ENCODE measurements at regions not wholly inside any gene's neighbourhood (a gene's known extent, or its start where the extent isn't known, plus 50 kb on each side); places are given as distances from the start of the nearest gene placed in this dataset.
A peak's percentile ranks its signal among the peaks of the same experiment; 100 is the strongest.
"Not testable (repeated sequence)": the region's sequence is repeated elsewhere in the genome, so short reads cannot be mapped to it uniquely, and the experiment has no call there.

- no peak for DNase-seq (ENCODE audit: low spot score)
These were observed 277.3 kb downstream of the VRK1 start for GRCh38 chr14:97074456-97074855.

DNA sequence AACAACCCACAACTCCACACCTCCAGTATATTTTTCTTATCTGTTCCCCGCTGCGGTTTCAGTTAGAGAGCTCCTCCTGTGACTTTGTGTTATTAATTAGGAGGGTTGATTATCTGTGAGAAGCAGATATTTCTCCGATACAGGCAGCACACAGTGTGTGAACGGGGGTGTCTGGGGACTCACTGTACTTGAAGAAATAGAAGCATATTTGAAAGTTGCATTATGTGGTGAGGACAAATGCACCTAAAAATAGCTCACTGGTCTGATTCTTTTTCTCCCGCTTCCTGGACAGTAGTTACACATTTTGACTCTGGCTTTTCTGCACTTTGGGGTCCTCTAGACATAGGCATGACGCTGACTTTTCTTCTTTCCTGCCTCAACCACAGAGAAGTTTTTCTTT, 277.7 kb downstream of the VRK1 start:
- no peak for DNase-seq (ENCODE audit: low spot score)

DNA sequence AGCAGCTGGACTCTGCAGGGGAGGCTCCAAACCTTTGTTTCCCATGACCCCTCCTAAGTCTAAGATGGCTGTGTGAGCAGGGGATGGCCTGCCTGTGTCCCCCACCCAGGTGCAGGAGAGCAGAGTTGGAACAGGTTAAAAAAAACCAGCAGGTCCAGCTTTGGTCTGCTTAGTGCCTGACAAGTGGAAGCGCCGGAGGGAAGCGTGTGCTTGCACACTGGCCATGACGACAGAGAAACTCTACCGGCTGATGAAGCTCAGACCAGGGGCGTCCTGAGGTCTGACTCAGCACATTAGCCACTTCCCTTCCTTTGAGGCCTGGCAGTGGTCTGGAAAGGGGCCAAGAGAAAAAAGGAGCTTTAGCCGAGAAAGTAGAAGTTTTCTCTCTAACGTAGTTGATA, 280.1 kb downstream of the VRK1 start:
- peak; percentile 52 for DNase-seq (ENCODE audit: low spot score)

DNA sequence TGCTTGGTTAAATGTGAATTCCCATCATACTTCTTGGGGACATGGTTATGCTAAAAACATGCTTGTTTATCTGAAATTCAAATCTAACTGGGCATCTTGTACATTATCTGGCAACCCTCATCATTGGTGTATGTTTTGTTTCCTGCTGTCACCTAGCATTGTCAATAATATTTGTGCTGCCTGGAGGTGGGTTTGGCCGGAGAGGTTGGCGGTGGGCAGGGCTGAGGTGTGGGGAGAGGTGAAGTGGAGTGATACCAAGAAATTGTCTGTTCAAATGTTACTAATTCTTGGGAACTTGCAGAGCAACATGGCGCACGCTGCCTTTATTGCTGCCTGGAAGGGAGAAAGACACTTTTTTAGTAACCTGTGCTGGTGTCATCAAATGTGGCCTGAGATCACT, 280.5 kb downstream of the VRK1 start:
- DNase-seq (ENCODE audit: low spot score) = no peak

GRCh38 chr14:97080991-97081390, 283.8 kb downstream of the VRK1 start:
- DNase-seq (ENCODE audit: low spot score) = no peak

DNA sequence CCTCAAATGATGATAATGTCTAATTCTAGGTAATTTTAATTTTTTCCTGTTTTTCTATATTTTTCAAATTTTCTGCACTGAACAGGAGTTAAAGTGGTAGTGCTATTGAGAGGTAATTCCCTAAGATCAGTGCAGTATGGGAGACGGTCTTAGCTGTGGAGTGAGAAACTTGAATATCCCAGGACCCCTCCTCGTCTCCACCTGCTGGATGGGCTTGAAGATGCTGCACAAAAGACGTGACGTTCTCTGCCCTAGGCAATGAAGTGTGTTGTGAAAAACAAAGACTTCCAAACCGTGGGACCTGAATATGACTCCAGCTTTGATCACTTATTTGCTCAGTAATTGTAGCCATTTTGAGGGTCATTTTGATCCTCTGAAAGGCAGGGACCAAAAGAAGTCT, 298.1 kb downstream of the VRK1 start:
- DNase-seq (ENCODE audit: low spot score) = no peak

GRCh38 chr14:97097296-97097695, 300.1 kb downstream of the VRK1 start:
- no peak for DNase-seq (ENCODE audit: low spot score)

DNA sequence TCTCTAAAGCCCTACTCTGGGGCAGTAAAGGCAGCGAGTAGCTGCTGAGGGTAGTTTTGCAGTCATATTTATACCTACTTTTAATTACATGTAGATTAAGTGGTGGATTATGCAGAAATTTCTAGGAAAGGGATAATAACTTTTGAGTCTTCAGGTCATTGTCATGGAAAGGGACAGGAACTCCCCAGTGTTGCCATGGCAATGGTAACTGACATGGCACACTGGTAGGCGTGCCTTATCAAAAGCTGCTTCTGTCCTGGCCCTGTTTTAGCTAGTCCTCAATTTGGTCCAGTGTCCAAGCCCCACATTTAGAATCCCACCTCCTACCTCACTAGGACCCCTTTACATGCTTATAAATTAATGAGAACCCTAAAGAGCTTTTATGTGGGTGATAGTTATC, 303.1 kb downstream of the VRK1 start:
- no peak for DNase-seq (ENCODE audit: low spot score)

DNA sequence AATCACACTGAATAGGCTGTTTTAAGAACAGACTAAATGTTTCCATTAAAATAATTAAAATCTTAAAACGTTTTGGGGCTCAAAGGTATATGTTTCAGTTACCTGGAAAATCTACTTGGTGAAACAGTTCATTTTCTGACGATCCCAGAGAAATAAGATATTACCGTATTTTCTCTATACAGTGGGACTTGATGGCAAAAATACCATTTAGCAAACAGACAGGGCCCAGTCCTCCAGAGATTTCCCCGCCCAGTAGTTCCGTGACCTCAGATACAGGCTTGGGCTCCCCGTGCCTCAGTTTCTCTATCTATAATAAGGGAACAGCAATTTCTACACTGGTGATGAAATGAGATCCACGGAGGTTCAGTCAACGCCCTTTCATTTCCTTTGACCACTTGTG, 304.4 kb downstream of the VRK1 start:
- DNase-seq (ENCODE audit: low spot score) = no peak

- no peak for DNase-seq (ENCODE audit: low spot score)
These were observed 306.8 kb downstream of the VRK1 start for GRCh38 chr14:97104029-97104428.

DNA sequence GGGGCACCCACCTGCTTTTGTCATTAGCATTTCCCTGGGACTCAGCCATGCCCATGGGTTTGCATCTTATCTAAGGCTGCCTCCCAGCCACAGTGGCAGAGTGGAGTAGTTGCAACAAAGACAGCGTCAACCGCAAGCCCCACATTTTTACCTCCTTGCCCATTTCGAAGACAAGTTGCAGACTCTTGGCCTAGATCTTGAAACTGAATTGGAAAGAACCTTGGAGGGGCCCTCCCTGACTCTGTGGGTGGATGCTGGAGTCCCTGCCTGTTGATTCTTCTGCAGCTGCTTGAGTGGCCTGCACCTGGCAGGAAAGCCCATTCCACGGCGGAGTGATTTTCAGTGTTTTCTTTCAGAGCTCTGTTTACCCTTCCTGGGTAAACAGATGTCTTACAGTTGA, 309.0 kb downstream of the VRK1 start:
- DNase-seq (ENCODE audit: low spot score) = no peak

DNA sequence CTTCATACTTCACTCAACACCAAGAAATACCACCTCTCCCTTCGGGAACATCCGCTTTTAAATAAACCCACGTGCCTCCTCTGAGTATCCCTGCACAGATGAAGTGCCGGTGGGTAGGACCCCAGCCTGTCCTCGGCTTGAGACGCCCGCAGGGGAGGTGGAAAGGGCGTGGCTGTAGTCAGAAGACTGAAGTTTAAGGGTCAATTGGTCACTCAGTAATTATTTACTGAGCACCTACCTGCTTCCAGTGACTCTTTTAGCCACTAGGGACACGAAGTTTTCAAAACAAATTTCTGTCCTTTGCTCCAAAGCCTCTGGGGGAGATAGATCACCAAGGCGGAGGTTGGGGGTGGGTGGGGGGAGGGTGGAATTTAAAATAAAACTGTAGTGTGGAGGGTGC, 309.4 kb downstream of the VRK1 start:
- DNase-seq (ENCODE audit: low spot score) = no peak

DNA sequence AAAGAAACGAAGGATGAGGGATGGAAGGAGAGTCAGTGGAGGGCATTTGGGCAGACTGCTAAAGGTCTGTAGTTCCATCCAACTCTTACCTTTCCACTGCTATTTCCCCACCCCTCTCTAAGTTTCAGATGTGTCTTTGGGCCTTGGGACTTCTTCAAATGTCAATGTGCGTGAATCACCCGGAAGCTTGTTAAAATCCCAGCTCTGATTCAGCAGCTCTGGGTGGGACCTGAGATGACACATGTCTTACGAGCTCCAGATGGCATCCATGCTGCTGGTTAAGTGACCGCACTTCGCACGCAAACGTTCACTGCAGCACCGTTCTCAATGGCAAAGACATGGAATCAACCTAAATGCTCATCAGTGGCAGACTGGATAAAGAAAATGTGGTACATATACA, 309.9 kb downstream of the VRK1 start:
- no peak for DNase-seq (ENCODE audit: low spot score)

GRCh38 chr14:97107760-97108159, 310.6 kb downstream of the VRK1 start:
- DNase-seq (ENCODE audit: low spot score) = no peak

DNA sequence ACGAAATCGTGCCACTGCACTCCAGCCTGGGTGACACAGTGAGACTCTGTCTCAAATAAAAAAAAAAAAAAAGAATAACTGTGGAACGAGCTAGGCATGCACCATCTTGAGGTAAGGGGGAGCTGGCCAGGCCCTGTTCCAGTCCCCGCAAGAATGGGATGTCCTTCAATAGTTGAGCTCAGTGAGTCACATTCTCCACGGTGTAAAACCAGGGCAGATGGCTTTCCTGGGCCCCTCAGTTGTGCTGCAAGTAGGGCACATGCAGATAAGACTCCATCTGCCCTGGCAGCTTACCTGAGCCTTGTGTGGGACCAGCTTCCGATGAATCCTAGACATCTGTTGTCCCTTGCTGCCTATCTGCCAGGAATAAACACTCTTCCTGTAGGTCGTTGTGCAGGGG, 312.1 kb downstream of the VRK1 start:
- no peak for DNase-seq (ENCODE audit: low spot score)

- no peak for DNase-seq (ENCODE audit: low spot score)
These were observed 316.2 kb downstream of the VRK1 start for GRCh38 chr14:97113339-97113738.

DNA sequence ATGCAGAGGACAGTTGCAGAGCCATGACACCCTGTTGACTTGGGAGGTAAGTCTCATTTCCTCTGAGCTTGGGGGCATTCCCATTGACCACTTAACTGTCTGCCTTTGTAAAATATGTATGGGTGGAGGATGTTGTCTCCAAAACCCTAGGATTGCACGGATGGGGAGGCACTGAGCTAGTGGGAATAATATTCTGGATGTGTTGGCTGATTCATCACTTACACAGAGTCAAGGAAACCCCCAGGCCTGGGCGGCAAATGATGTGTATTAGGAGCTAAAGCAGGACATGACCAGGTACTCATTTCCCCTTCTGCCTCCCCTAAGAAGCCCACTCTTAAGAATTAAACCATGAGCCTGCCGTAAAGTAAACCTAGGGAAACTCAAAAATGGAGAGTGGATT, 319.4 kb downstream of the VRK1 start:
- DNase-seq (ENCODE audit: low spot score) = no peak

DNA sequence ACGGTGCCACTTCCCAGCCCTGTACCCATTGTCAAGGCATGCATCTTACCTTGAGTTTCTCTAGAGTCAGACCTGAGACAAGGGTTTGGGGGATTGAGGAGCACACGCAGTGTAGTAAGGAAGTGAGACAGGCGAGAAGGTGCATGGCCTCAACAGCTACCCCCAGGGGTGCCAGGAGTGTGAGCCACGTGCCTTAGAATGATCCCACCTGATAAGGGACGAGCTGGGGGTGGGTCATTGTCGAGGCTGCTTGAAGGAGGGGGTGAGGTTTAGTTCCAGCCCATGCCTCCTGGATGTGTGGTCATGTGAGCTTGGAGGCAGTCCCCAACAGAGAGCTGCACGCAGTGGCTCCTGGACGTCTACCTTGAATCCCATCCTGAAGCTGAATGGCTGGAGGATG, 320.5 kb downstream of the VRK1 start:
- DNase-seq (ENCODE audit: low spot score) = no peak

- DNase-seq (ENCODE audit: low spot score) = no peak
These were observed 323.0 kb downstream of the VRK1 start for GRCh38 chr14:97120204-97120603.

DNA sequence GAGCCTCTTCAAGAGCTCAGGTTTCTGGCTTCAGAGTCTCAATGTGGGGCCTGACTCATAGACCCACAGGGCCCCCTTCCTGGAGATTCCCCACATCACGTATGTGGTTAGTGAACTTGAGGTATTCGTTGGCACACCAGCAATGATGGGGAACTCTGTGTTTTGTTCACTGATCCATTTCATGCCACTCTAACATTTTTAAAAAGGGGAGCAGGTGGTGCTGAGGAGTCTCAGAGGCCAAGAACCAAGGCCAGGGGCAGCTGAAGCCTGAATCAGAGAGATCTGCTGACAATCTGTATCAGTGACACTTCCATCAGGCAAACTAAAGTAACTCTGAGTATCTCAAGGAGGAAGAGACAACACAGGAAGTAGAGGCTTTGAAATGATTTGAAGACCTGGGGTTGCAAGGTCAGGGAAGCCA, 323.4 kb downstream of the VRK1 start:
- no peak for DNase-seq (ENCODE audit: low spot score)

DNA sequence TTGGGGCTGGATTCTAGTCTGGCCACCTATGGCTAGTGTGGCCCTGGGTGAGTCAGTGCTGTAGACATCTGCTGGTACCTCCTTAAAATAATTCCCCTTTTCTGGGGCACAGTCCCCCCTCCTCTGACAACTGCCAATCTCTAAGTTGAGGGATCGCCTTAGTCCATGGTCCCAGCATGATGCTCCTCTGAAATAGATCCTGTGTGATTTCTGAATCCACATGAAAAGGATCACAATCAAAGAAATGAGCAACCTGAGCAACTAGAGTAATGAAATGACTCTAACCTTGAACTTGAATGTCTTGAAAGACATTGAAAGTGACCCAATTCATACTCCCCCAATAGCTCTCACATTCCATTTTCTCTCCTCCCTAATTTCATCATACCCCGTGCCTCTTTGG, 332.5 kb downstream of the VRK1 start:
- no peak for DNase-seq (ENCODE audit: low spot score)

DNA sequence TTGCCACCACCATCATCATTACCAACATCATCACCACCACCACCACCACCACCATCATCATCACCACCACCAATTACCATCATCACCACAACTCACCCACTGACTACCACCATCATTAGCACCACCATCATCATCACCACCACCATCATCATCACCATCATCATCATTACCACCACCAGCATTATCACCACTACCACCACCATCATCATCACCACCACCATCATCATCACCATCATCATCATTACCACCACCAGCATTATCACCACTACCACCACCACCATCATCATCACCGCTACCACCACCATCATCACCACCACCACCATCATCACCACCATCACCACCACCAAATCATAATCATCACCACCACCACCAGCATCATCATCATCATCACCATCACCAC, 338.7 kb downstream of the VRK1 start:
- DNase-seq (ENCODE audit: low spot score) = not testable (repeated sequence)

GRCh38 chr14:97137705-97138104, 340.5 kb downstream of the VRK1 start:
- no peak for DNase-seq (ENCODE audit: low spot score)

- DNase-seq (ENCODE audit: low spot score) = no peak
These were observed 341.6 kb downstream of the VRK1 start for GRCh38 chr14:97138801-97139200.

DNA sequence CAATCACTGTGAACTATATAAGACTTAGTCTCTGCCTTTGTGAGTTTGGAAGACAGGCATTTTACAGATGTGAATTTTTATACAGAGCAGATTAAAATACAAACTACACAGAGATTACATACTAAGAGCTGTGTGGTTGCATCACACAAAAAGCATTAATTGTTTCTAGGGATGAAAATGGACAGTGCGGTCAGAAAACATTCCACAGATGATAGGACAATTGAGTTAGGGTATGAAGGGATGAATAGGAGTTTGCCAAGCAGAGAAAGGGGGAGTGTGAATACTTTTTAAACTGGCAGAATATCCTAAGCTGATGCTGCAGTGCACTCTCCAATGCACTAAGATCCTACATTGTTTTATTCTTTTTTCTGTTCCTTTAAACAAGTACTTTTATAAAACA, 345.8 kb downstream of the VRK1 start:
- no peak for DNase-seq (ENCODE audit: low spot score)

Measured in ureter (tissue), 1 donor.